PFSK-1 (cell line): ENCODE measurements at regions not wholly inside any gene's neighbourhood (a gene's known extent, or its start where the extent isn't known, plus 50 kb on each side); places are given as distances from the start of the nearest gene placed in this dataset.

Experiments
- FOXP2 ChIP-seq: optimal IDR thresholded peaks from 2 replicates; pipeline ENCODE3; 2011; ENCODE audit warnings: borderline replicate concordance, control low read depth, inconsistent platforms; ENCODE audit not compliant: insufficient read depth; ENCODE audit errors: extremely low read length, extremely low read depth
- POLR2AphosphoS5 ChIP-seq: IDR thresholded peaks from 2 replicates; pipeline ENCODE4 v1.6.1; 2012; ENCODE audit warnings: low read depth, mild to moderate bottlenecking, control low read depth, low read length, moderate library complexity
- REST ChIP-seq, 2 experiments: IDR thresholded peaks; 2 replicates each; pipeline versions ENCODE4 v1.6.1 to v1.8.0; 2011 to 2012; ENCODE audit warnings: low read depth in 2 of 2, low read length in 2 of 2, control low read depth in 1 of 2, inconsistent platforms in 1 of 2, mild to moderate bottlenecking in 1 of 2, moderate library complexity in 1 of 2; ENCODE audit not compliant: insufficient read depth in 1 of 2
- SIN3A ChIP-seq: IDR thresholded peaks from 2 replicates; pipeline ENCODE4 v1.6.1; 2012; ENCODE audit warnings: mild to moderate bottlenecking, low read length, moderate library complexity, borderline replicate concordance; ENCODE audit not compliant: insufficient read depth

- TF ChIP-seq REST (IDR thresholded peaks at IDR 0.05; ENCODE audit: insufficient read depth in 1 of 2, low read depth in 2 of 2, low read length in 2 of 2), result no peak
- TF ChIP-seq POLR2AphosphoS5, result no peak
- no peak for TF ChIP-seq SIN3A
- TF ChIP-seq FOXP2, result no peak
Measured at GRCh38 chr6:105797286-105797979, 288.7 kb upstream of the PRDM1 start.
